ENCODE measurements at regions not wholly inside any gene's neighbourhood (a gene's known extent, or its start where the extent isn't known, plus 50 kb on each side); places are given as distances from the start of the nearest gene placed in this dataset.
"Not testable (repeated sequence)": the region's sequence is repeated elsewhere in the genome, so short reads cannot be mapped to it uniquely, and the experiment has no call there.

GRCh38 chr6:43934803-43935602 lies 165.0 kb downstream of the VEGFA start:
- DNase-seq (ENCODE audit: low read depth), result no peak

- no peak for DNase-seq (ENCODE audit: low read depth)
Observed at GRCh38 chr6:43934183-43934802, 164.3 kb downstream of the VEGFA start.

- no peak for DNase-seq (ENCODE audit: low read depth)
Observed at GRCh38 chr6:43933148-43933885, 163.3 kb downstream of the VEGFA start.

GRCh38 chr6:43932259-43933147 lies 162.5 kb downstream of the VEGFA start:
- no peak for DNase-seq (ENCODE audit: low read depth)

GRCh38 chr6:43931201-43931600 lies 161.2 kb downstream of the VEGFA start:
- no peak for DNase-seq (ENCODE audit: low read depth)

- no peak for DNase-seq (ENCODE audit: low read depth)
Observed at GRCh38 chr6:43930440-43931154, 160.6 kb downstream of the VEGFA start.

GRCh38 chr6:43929511-43929910 lies 159.5 kb downstream of the VEGFA start:
- DNase-seq (ENCODE audit: low read depth), result no peak

GRCh38 chr6:43927532-43928210 lies 157.7 kb downstream of the VEGFA start:
- DNase-seq (ENCODE audit: low read depth), result no peak

GRCh38 chr6:43926634-43927531 lies 156.9 kb downstream of the VEGFA start:
- DNase-seq (ENCODE audit: low read depth), result no peak

- DNase-seq (ENCODE audit: low read depth), result not testable (repeated sequence)
Observed at GRCh38 chr6:43925636-43926139, 155.7 kb downstream of the VEGFA start.

- peak; percentile 11 for DNase-seq (ENCODE audit: low read depth)
Observed at GRCh38 chr6:43924222-43924702, 154.3 kb downstream of the VEGFA start.

GRCh38 chr6:43923376-43924221 lies 153.6 kb downstream of the VEGFA start:
- no peak for DNase-seq (ENCODE audit: low read depth)

GRCh38 chr6:43922426-43923375 lies 152.7 kb downstream of the VEGFA start:
- no peak for DNase-seq (ENCODE audit: low read depth)

GRCh38 chr6:43921548-43922425 lies 151.8 kb downstream of the VEGFA start:
- no peak for DNase-seq (ENCODE audit: low read depth)

GRCh38 chr6:43921039-43921438 lies 151.0 kb downstream of the VEGFA start:
- no peak for DNase-seq (ENCODE audit: low read depth)

GRCh38 chr6:43919774-43920173 lies 149.8 kb downstream of the VEGFA start:
- no peak for DNase-seq (ENCODE audit: low read depth)
